Caki2 (cell line): ENCODE measurements at regions not wholly inside any gene's neighbourhood (a gene's known extent, or its start where the extent isn't known, plus 50 kb on each side); places are given as distances from the start of the nearest gene placed in this dataset.
"Not testable (repeated sequence)": the region's sequence is repeated elsewhere in the genome, so short reads cannot be mapped to it uniquely, and the experiment has no call there.

Experiments used
- DNase-seq: peaks from one replicate; pipeline ENCODE4 v3.0.0-alpha.2; 2015; ENCODE audit warnings: low read depth
- in situ Hi-C: cut with HindIII; loops from 2 replicates; pipeline ENCODE4 v1.10.0; 2016; ENCODE audit warnings: low sequenced_read_pairs, low pct_unique_long_range_greater_than_20kb, mixed read lengths

DNA sequence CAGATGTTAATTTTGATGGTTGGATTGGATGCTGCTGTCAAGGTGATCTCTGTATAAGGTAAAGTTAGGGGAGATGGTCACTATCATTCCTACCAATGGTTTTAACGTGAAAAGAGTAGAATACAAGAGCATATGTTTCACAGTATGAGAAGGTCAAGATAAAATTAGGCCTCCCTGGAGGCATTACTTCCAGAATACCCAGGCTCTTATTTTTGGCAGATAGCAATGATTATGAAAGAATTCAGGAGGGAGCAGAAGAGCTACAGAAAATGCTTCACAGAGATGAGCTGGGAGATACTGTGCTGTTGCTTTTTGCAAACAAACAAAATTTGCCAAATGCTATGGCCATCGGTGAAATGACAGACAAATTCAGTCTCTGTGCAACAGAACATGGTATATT is 547.5 kb upstream of the SPRY2 start:
- in situ Hi-C loops, result no loop called here
- DNase-seq, result no peak

DNA sequence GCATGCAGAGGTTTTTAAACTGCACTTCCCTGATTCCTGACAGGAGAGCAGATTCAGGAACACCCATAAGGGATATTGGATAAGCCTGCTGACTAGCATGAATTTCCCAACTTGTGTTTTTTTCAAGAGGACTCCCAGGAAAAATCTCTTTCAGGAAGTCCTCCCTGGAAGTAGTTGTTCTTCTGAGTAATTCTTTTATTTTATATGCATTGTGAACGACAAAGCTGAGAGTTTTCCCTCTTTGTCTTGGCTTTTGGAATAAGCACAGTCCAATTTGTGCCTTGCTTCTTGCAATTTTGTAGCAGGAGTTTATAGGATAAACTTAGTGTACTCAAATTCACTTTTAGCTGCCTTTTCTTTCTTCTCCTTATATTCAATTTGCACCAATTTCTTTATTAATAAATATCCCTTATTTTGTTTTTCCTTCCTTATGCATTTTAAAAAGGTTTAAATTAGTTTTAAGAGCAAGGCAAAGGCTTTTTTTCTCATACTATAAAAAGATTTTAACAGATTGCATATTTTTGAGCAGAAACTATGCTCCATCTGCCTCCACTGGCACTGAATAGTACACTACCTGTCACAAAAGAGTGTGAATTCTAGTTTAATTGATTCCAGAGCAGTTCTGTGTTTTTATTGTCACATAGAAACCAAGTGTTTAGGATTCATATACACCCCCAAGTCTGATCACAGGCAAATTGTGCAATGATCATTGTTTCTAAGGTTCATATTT is 543.3 kb upstream of the SPRY2 start:
- no peak for DNase-seq
- in situ Hi-C loops, result no loop called here

DNA sequence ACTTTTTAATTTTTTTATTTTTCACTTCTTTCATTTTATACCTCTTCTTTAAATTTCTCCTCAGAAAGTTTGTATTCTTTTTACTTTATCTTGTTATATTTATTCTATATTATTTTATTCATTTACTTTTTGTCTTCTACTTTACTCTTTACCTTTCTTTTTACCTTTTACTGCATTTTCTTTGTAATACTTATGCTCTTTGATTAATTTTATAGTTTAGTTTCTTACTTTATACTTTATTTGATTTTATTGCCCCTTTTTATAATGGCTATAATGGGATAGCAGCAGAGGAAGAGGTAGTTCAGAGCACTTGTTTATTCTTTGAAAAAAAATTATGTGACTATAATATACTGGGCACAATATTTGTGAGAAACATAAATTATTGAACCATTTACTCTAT is 542.6 kb upstream of the SPRY2 start:
- no peak for DNase-seq
- in situ Hi-C loops, result no loop called here

DNA sequence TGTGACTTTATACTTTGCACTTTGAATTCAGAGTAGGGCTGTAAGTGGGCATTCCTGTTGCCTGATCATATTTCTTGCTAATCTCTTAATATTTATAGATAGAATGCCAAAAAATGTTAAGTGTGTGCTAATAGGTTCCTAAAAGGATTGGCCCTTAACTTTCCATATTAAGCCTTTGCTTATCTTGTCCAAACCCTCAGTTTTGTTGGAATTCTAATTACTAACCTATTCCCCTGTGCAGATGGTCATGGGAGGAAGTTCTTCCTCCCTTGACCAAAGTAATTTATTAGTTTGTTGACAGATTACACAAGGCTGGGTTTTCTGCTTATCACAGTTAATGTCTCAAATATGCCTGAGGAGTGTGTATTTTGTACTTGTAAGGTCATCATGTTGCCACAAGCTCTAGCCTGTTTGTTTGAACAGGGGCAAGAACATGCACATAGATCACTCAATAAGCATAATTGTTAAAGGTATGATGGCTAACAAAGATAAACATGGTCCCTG is 541.1 kb upstream of the SPRY2 start:
- in situ Hi-C loops, result no loop called here
- no peak for DNase-seq

DNA sequence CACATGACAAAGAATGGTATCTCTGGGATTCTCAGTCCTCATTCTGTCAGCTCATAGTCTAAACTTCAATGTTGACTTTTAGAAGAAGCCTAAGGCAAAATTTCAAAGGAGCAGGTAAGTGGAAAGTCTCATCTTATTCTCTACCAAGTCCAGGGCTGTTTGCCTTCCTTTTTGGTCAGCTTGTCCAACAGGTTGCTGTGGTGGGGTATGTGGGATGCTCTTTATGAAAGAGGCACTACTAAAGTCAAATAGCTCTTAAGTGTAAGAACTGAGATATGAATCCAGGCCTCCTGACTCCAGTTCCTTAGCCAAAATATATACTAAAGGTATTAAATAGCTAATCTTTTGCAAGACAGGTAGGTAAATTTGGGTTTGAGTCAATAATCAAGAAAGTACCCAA is 540.6 kb upstream of the SPRY2 start:
- in situ Hi-C loops, result no loop called here

DNA sequence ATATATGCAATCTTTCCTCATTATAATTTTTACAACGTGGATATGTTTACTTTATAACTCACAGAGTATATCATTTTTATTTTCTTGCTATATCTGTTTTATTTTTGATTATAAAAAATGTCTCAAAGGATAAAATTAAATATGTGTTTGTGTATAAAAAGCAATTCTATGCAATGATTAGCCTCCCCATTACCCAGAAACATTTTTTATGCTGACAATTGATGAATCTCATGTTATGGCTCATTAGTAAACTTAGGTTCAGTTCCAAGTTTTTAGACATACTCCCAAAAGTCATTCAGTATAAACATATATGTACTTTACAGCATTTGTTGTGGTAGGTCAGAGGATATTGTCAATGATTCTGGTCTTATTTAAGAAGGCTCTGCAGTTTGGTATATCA is 540.1 kb upstream of the SPRY2 start:
- DNase-seq, result no peak
- in situ Hi-C loops, result no loop called here

More for the DNA sequence above, 540.6 kb upstream of the SPRY2 start:
- no peak for DNase-seq

DNA sequence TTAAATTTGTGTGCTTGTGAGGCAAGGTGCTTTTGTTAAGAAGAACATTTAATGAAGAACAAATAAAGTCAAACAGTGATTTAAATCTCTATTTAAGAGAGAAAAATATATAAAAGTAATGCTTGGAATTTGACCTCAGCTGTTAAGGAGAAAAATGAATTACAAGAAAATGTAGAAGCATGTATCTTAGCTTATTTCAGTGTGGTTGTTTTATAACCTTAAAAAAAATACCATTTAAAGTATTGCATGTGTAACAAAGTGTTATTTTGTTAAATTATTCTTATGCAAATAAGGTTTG is 537.0 kb upstream of the SPRY2 start:
- in situ Hi-C loops, result no loop called here
- no peak for DNase-seq

DNA sequence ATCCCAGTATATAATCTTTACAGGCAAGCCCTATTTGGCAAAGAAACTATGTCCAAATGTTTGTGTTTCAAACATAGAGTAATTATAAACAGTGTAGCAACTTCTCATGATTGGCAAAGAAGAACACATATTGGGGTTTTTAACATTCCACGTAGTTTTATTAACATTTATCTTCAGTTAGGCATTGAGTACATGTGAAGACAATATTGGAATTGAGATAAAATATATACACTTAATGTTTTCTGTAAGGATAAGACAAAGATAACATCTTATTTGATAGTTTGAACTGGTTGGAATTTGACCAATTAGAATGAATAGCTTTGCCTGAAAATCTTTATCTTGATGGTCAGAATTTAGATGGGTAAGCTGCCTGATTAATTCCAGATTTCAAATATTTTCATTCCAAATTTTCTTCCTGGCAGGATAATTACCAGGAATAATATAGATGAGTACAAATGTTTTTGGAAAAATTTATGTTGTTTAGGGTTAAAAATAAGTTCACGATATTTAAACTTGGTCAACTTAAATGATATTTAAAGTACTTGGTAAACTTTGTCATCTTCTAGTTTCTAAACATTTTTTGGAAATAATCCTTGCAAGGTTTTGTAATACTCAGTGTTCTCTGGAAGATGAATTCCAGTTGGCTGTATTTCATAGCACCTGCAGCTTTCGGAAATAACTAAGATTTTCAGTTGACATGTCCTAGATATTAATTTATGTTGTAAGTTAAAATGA is 536.5 kb upstream of the SPRY2 start:
- no peak for DNase-seq
- in situ Hi-C loops, result no loop called here

DNA sequence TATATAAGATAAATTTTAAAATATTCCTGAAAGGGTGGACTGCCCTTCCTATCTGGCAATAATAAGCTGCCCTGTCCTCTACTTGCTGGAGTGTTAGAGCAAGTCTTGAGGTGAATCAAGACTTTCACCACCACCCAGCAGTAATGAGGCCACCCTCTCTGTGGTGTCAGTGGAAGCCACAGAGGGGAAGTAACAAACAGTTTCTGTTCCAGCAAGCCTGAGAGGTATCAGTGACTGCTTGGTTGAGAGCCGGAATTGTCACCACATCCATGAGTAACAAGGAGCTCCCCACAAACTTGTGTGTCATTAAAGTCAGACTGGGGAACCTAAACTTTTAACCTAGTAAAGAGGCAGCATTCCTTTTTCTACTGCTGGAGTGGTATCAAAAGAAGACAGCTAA is 532.7 kb upstream of the SPRY2 start:
- in situ Hi-C loops, result no loop called here
- no peak for DNase-seq

DNA sequence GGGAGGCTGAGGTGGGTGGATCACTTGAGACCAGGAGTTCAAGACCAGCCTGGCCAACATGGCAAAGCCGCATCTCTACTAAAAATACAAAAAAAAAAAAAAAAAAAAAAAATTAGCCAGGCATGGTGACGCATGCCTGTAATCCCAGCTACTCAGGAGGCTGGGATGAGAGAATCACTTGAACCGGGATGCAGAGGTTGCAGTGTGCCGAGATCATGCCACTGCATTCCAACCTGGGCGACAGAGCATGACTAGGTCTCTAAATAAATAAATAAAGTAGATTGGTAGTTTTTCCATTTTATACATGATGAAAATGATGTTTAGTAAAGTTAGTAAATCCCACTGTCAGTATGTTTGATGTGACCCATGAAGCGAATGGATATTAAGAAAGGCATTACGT is 531.0 kb upstream of the SPRY2 start:
- in situ Hi-C loops, DNase-seq: not testable (repeated sequence)

DNA sequence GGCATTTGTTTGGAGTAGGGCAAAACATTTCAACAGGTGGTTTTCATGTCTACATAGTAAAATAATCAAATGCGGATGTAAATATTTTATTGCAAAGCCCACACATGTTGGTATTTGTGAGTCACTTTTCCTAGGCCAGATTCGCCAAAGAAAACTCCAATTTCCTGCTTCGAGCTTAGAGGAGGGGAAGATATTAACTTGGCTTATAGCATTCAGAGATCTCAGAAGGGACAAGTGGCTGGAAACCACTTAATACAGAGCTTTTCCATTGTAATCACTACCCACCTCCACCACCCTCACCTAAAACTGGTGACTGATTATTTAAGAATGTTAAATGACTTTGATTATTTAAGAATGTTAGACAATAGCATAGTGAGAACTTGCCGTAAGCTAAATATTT is 530.6 kb upstream of the SPRY2 start:
- no peak for DNase-seq
- in situ Hi-C loops, result no loop called here

DNA sequence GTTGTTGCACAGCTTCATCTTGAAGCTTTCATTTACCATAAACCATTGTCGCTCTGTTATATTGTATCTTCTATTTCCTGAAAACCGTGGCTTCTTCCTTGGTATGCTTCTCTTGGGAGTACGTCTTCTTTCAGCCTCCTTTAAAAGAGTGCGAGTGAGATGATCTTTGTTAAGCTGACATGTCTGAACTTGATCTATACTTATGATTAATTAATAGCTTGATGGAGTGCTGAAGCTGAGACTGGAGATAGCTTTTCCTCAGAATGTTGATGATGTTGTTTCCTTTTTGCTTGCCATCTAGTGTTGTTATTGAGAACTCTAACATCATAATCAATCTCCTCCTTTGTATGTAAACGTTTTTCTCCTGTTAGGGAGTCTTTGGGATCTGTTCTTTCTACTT is 529.3 kb upstream of the SPRY2 start:
- in situ Hi-C loops, result no loop called here
- no peak for DNase-seq

DNA sequence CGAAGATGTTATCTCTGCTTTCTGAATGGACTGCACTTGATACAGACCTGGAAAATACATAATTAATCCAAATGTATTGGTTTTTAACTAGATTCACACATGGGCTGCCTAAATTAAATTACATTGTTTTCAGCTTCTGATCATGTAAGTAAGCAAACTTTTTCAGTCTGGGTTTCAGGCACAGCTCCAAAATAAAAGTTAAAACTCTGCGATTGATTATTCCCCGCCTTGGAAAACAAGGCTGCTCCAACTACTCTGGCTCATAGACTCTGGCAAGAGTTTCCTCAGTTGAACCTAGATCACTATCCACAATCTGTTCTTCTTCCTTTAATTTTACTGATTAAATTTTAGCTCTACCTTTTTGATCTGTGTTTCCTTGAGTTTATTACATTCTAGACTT is 526.0 kb upstream of the SPRY2 start:
- in situ Hi-C loops, result no loop called here
- no peak for DNase-seq

DNA sequence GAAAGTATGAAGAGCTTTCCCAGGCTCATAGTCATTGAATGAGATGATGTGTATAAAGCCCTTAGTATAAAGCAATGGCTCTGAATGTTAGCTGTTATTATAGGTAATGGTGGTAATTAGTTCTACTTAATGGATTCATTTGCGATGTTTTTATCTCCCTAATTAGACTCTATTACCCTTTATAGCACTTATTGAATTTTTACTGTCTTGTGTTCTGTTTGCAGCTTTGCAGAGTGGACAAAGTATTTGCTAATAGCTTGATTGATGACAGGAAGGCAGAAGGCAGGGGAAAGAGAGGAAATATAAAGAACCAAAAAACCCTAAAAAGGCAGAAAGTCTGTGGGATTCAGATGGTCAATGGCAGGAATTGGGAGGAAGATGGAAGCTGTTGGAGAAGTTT is 524.4 kb upstream of the SPRY2 start:
- no peak for DNase-seq
- in situ Hi-C loops, result no loop called here

DNA sequence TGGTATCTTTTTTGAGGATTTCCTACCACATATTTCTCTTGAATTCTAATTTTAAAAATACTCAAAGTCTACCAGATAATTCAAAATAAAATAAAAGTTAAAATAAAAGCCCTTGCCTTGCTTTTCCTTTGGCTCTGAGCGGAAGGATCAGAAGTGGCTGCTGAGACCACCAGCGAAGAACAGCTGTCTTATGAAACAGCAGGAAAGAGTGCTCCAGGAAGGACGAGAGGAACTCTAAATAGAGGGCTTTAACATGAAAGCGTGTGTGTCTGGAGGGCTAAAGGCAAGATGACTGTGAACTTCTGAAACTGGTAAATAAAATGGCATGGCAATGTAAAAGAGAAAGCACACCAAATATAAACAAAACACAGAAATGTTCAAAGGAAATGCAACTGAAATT is 521.5 kb upstream of the SPRY2 start:
- in situ Hi-C loops, result no loop called here
- no peak for DNase-seq

DNA sequence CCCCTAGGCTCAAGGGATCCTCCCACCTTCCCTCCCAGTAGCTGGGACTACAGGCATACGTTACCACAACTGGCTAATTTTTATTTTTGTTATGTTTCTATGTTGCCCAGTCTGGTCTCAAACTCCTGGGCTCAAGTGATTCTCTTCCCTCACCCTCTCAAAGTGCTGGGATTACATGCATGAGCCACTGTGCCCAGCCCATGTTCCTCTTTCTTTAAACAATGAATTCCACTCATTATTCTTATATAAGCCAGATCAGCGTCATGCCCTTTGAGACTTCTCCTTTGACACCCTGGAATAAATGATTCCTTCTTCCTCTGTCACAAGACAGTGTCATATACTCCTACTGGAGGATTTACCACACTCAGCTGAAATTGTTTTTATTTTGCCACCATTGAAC is 519.9 kb upstream of the SPRY2 start:
- in situ Hi-C loops, result no loop called here
- DNase-seq, result no peak

DNA sequence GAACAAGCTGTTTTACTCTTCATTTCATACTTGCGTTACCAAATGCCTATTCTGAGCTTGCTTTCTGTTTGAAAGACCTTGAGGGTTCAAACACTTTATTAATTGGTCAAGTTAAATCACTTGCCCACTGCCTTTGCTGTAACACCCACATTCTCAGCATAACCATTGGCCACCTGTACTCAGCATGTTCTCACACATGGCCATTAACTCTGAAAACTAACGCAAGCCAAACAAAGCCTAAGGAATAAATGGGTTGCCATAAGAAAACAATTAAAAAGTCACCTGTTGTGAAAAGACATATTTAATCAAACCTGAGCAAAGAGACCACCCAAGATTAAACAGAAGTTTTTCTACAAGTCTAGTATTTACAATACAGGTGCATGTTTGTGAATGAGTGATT is 517.2 kb upstream of the SPRY2 start:
- no peak for DNase-seq
- in situ Hi-C loops, result no loop called here

DNA sequence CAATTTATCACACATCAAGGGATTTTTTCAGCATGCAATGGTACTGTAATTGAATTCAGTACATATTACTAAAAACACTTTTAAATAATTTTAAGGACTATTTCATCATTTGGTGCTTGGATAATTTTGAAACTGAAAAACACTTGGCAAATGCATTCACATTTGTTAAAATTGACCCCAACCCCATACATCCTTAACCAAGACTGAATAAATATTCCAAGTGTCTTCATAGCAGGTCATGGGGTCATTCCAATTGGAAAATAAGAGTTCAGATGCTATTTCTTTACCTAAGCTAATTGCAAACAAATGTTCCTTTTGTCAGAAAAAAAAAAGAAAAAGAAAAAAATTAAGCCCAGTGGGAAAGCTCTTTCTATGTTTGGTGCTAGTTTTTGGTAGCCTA is 516.4 kb upstream of the SPRY2 start:
- no peak for DNase-seq
- in situ Hi-C loops, result no loop called here

DNA sequence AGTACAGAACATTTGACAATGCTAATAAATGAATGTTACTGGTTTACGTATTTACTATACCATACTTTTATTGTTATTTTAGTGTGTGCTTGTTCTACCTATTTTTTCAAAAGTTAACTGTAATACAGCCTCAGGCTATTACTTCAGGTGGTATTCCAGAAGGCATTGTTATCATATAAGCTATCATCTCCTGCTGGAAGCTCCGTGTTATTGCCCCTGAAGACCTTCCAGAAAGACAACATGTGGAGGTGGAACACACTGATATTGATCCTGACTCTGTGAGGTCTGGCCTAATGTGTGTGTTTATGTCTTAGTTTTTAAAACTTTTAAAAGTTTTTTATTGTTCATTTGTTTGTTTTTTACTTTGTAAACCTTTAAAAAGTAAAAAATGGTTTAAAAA is 509.8 kb upstream of the SPRY2 start:
- in situ Hi-C loops, result no loop called here
- no peak for DNase-seq

DNA sequence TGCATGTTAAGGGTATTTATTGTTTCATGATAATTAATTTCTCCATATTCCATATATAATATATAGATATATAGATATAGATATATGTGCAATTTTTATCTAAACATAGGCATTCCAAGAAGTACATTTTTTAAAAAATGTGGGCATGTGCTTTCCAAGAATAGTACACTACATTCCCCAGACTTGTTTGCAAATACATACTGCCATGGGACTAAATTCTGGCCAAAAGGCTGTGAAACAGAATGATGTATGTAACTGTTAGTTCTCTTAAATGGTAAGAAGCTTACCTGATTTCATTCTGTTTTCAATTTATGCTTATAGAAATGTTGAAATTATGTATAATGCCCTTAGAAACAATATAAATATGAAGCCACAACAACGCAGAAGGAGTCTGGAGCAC is 503.2 kb upstream of the SPRY2 start:
- DNase-seq, result no peak
- in situ Hi-C loops, result no loop called here
